Skeletal muscle cell (primary cell): ENCODE measurements at regions not wholly inside any gene's neighbourhood (a gene's known extent, or its start where the extent isn't known, plus 50 kb on each side); places are given as distances from the start of the nearest gene placed in this dataset.
"Not testable (repeated sequence)": the region's sequence is repeated elsewhere in the genome, so short reads cannot be mapped to it uniquely, and the experiment has no call there.

Experiments used
- DNase-seq: peaks from one replicate; pipeline ENCODE4 v3.0.0-alpha.2; 2010; ENCODE audit warnings: low read depth
- H3K4me3 ChIP-seq: 2 replicates; pipeline ENCODE4 v1.5.1; 2011; ENCODE audit warnings: low read depth, mild to moderate bottlenecking, control low read depth, low read length, moderate library complexity

DNA sequence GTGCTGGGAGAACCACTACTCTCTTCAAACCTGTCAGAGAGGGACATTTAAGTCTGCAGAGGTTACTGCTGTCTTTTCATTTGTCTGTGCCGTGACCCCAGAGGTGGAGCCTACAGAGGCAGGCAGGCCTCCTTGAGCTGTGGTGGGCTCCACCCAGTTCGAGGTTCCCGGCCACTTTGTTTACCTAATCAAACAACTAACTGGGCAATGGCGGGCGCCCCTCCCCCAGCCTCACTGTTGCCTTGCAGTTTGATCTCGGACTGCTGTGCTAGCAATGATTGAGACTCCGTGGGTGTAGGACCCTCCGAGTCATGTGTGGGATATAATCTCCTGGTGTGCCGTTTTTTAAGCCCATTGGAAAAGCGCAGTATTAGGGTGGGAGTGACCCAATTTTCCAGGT is 69.0 kb upstream of the KLHL4 start:
- H3K4me3 ChIP-seq, DNase-seq: not testable (repeated sequence)

DNA sequence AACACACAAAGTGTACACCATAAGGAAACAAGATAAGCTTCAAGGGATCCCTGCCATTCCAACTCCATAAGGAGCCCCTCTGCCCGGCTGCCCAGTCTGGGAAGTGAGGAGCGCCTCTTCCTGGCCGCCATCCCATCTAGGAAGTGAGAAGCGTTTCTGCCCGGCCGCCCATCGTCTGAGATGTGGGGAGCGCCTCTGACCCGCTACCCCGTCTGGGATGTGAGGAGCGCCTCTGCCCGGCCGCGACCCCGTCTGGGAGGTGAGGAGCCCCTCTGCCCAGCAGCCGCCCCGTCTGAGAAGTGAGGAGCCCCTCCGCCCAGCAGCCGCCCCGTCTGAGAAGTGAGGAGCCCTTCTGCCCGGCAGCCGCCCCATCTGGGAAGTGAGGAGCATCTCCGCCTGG is 51.8 kb upstream of the KLHL4 start:
- not testable (repeated sequence) for DNase-seq, H3K4me3 ChIP-seq
